ENCODE measurements at regions not wholly inside any gene's neighbourhood (a gene's known extent, or its start where the extent isn't known, plus 50 kb on each side); places are given as distances from the start of the nearest gene placed in this dataset.
A peak's percentile ranks its signal among the peaks of the same experiment; 100 is the strongest.
"Not testable (repeated sequence)": the region's sequence is repeated elsewhere in the genome, so short reads cannot be mapped to it uniquely, and the experiment has no call there.

GRCh38 chr2:166381-166780, 97.5 kb downstream of the SH3YL1 start:
- DNase-seq: peak; percentile 3

GRCh38 chr2:165530-165929, 98.3 kb downstream of the SH3YL1 start:
- no peak for DNase-seq

GRCh38 chr2:162473-163382, 101.1 kb downstream of the SH3YL1 start:
- no peak for DNase-seq

DNA sequence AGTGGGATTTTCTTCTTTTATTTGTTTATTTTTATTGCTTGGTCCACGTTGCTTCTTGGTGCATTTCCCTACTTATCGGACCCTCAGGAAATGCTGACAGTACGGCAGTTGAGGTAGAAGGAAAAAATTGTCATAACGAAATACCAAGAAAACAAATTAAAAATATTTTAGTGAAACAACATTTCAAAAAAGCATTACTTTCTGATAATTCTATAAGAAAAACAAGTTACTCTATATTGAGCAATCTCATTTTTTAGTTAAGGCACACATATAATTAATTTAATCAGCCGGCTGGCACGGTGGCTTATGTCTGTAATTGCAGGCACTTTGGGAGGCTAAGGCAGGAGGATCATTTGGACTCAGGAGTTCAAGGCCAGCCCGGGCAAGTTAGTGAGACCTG, 102.1 kb downstream of the SH3YL1 start:
- no peak for DNase-seq

- DNase-seq: no peak
Measured at GRCh38 chr2:151553-152334, 105.4 kb upstream of the FAM110C start.

DNA sequence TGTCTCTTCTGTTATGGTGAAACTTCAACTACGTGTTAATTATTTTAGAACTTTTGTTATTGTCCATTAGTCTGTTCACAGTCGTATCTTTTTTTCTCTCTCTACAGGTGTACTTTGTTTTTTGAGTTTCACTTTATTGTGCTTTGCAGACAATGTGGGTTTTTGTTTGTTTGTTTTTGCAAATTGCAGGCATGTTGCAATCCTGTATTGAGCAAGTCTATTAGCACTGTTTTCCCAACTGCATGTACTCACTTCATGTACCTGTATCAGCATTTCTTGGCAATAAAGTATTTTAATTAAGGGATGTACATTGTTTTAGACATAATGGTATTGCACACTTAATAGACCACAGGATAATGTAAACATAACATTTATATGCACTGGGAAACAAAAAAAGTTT, 99.1 kb upstream of the FAM110C start:
- no peak for DNase-seq

DNA sequence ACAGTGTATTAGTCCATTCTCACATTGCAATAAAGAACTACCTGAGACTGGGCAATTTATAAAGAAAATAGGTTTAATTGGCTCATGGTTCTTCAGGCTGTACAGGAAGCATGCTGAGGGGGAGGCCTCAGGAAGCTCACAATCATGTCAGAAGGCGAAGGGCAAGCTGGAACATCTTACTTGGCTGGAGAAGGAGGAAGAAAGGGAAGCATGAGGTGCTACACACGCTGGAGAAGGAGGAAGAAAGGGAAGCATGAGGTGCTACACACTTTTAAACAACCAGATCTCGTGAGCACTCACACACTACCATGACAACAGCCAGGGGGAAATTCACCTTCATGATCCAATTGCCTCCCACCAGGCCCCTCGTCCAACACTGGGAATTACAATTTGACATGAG, 95.3 kb upstream of the FAM110C start:
- DNase-seq: no peak

GRCh38 chr2:136666-137065, 90.4 kb upstream of the FAM110C start:
- no peak for DNase-seq

- no peak for DNase-seq
Measured at GRCh38 chr2:133675-134593, 87.6 kb upstream of the FAM110C start.

GRCh38 chr2:126769-127168, 80.5 kb upstream of the FAM110C start:
- not testable (repeated sequence) for DNase-seq

GRCh38 chr2:124241-124880, 78.1 kb upstream of the FAM110C start:
- no peak for DNase-seq

DNA sequence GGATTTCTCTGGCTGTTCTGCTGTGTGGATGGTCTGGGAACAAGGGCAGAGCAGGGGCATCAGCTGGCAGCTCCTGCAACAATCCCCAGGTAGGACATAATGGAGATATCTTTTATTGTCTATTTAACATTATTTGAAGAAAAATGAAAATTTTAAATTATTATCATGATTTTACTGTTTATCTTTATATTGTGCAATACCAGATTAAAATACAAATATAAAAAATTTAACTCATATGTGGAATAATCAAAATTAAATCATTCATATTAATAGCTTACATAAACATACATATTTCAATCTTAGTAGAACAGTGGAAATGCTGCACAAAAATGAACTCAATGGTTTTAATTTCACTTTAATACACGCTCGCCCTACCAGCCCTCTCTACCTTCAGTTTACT, 70.6 kb upstream of the FAM110C start:
- no peak for DNase-seq

DNA sequence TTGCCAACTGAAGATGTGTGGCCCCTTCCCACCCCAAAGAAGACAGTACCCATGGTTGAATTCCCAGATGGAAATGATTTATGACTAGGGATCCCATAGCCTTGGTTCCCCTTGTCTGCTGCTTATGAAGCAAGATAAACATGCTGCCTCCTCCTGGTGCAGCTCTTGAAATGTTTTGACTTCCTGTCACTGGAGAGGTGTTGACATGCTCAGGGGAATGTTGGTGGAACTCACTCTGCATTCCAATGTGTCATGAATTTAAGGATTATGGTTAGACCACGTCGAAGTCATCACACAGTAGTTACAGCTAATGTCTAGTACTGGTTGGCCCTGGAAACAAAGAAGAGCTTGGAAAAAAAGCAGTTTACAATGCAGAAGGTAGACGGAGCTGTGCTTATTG, 69.0 kb upstream of the FAM110C start:
- no peak for DNase-seq

DNA sequence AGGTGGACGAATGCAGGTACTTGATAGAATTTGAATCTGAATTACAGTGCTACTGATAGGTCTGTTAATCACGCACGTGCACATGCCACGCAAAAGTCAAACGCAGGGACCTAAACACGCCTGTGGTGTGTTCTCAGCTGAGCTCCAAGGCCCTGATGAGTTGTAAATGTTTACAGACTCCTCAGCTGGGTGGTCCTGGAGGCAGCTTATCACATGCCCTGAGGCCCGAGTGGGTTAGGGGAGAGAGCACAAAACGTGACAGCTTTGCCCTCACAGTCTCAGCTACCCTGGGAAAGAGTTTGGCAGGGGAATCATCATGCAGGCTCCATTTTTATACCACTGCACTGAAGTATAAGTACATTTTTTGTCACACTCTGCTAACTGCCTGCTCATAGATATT, 68.3 kb upstream of the FAM110C start:
- DNase-seq: no peak

GRCh38 chr2:109998-110397, 63.7 kb upstream of the FAM110C start:
- no peak for DNase-seq

DNA sequence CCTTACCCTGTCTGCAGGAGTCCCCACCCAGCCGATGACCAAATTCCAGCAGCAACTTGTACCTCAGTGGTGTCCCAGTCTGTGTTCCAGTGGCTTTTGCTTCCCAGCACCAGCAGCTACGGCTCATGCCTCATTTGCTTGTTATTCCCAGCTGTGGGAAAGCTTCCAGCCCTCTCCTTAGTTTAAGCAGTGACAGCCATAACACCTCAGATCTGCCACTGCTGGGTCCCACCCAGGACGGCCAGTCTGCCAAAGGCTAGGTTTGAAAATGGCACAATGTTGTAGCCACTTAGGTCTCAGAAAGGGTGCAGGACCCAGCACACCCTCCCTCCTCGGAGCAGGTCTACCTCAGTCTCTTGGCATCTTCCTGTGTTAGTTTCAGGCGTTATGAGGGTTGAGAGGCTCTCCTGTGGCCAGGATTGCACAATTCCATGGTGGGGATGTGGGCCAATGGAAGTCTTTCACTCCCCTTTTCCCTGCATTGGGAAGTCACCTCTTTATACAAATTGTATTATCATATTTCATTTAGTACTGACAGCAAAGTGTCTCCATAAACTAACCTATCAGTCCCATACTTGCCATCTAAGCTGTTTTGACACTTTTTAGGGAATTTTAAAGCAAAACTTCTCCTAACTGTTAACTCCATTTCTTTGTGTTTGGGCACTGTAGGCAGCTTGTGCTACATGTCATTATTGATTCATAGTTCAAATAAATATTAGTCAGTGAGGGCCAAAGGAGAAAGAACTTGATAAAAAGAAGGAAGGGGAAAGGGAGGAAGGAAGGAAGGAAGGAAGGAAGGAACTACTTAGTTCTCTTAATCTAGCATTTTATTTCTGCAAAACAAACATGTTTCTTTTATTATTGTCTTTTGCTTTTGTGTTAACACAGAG, 62.9 kb upstream of the FAM110C start:
- DNase-seq: no peak

DNA sequence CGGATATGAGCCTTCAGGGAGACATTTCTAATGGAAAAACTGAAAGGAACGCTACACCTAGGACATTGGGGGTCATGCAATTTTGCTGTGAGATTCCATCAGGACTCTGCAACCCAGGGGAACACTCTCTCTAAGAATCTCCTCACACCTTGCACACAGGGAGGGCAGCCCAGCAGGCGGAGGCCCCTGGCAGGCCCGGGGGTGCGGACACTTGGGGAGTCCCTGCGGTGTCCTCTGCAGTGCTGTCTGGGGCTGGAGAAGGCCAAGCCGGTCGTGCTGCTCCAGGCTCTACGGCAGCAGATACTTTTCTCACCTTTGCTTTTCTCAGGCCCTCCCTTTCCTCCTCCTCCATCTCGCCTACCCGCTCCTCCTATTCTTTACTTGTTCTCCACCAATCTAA, 54.7 kb upstream of the FAM110C start:
- DNase-seq: no peak
